Suprapubic skin (tissue), 4 donors: ENCODE measurements at regions not wholly inside any gene's neighbourhood (a gene's known extent, or its start where the extent isn't known, plus 50 kb on each side); places are given as distances from the start of the nearest gene placed in this dataset.
"Not testable (repeated sequence)": the region's sequence is repeated elsewhere in the genome, so short reads cannot be mapped to it uniquely, and the experiment has no call there.

ENCODE experiments used
- DNase-seq, 2 donors: peaks; one replicate each; pipeline ENCODE4 v3.0.0-alpha.2; 2019; ENCODE audit warnings: low spot score in 2 of 2
- H3K27ac ChIP-seq: fragments of 200-600 bp; sonication (generic); one replicate; pipeline ENCODE4 v1.5.1; 2019
- H3K27me3 ChIP-seq: fragments of 200-600 bp; sonication (generic); one replicate; pipeline ENCODE4 v1.5.1; 2019
- H3K36me3 ChIP-seq: fragments of 200-600 bp; sonication (generic); one replicate; pipeline ENCODE4 v1.5.1; 2019
- H3K4me1 ChIP-seq: fragments of 200-600 bp; sonication (generic); one replicate; pipeline ENCODE4 v1.5.1; 2019
- H3K4me3 ChIP-seq: fragments of 200-600 bp; sonication (generic); one replicate; pipeline ENCODE4 v1.5.1; 2019; ENCODE audit warnings: mild to moderate bottlenecking
- H3K9me3 ChIP-seq: fragments of 200-600 bp; sonication (generic); one replicate; pipeline ENCODE4 v1.5.1; 2019
- CTCF ChIP-seq, 2 donors: fragments of 200-600 bp in 1 of 2; fragments of 450-650 bp in 1 of 2; sonication (generic) in 1 of 2; IDR thresholded peaks; one replicate each; pipeline ENCODE4 v1.5.1; 2016 to 2019; ENCODE audit warnings: antibody characterized with exemption in 2 of 2, mild to moderate bottlenecking in 1 of 2, moderate library complexity in 1 of 2
- EP300 ChIP-seq: sonication (generic); formaldehyde crosslinking; IDR thresholded peaks from one replicate; pipeline ENCODE4 v1.6.1; 2017; ENCODE audit warnings: antibody characterized with exemption
- POLR2A ChIP-seq, 2 donors: fragments of 450-650 bp; IDR thresholded peaks; one replicate each; pipeline ENCODE4 v1.6.1; 2017; ENCODE audit warnings: antibody characterized with exemption in 2 of 2, mild to moderate bottlenecking in 2 of 2, moderate library complexity in 2 of 2
- POLR2AphosphoS5 ChIP-seq, 3 donors: sonication (generic); formaldehyde crosslinking; IDR thresholded peaks; one replicate each; pipeline ENCODE4 v1.6.1; 2017; ENCODE audit warnings: antibody characterized with exemption in 3 of 3
- WGBS: methylation state at CpG from one replicate; pipeline ENCODE4 v1.1.5; 2018; 5-methylcytosine and 5-hydroxymethylcytosine counted together

GRCh38 chr5:58183078-58183785, 276.7 kb downstream of the PLK2 start:
- WGBS, result 54% methylated on average over 6 of the region's 6 CpGs
- no peak for DNase-seq
- no peak overlapping the region for H3K4me3 ChIP-seq
- no peak overlapping the region for H3K27ac ChIP-seq
- H3K36me3 ChIP-seq, result no peaks in the 10 kb centered on the region
- H3K9me3 ChIP-seq, result no peaks in the 10 kb centered on the region
- H3K4me1 ChIP-seq, result peaks cover 4% of the 10 kb centered on the region
- H3K27me3 ChIP-seq, result no peaks in the 10 kb centered on the region
- TF ChIP-seq POLR2A (IDR thresholded peaks at IDR 0.05) (no peak), EP300 (no peak), POLR2AphosphoS5 (IDR thresholded peaks at IDR 0.05) (no peak), CTCF (IDR thresholded peaks at IDR 0.05) (no peak)

- H3K36me3 ChIP-seq, result no peaks in the 10 kb centered on the region
- H3K4me1 ChIP-seq, result peaks cover 4% of the 10 kb centered on the region
- no peaks in the 10 kb centered on the region for H3K27me3 ChIP-seq
- H3K9me3 ChIP-seq, result no peaks in the 10 kb centered on the region
- 81% methylated on average over 3 of the region's 3 CpGs for WGBS
- DNase-seq, result no peak
- no peak overlapping the region for H3K27ac ChIP-seq
- no peak overlapping the region for H3K4me3 ChIP-seq
- no peak for TF ChIP-seq POLR2A (IDR thresholded peaks at IDR 0.05)
- TF ChIP-seq CTCF (IDR thresholded peaks at IDR 0.05), result no peak
- no peak for TF ChIP-seq POLR2AphosphoS5 (IDR thresholded peaks at IDR 0.05)
- no peak for TF ChIP-seq EP300
Observed at GRCh38 chr5:58182287-58182841, 277.5 kb downstream of the PLK2 start.

- DNase-seq, result no peak
- H3K27me3 ChIP-seq, result no peaks in the 10 kb centered on the region
- no peak overlapping the region for H3K27ac ChIP-seq
- H3K4me1 ChIP-seq, result peaks cover 4% of the 10 kb centered on the region
- WGBS, result 65% methylated on average over 6 of the region's 6 CpGs
- TF ChIP-seq CTCF (IDR thresholded peaks at IDR 0.05) (no peak), POLR2A (IDR thresholded peaks at IDR 0.05) (no peak)
- no peaks in the 10 kb centered on the region for H3K9me3 ChIP-seq
- H3K4me3 ChIP-seq, result no peak overlapping the region
- H3K36me3 ChIP-seq, result no peaks in the 10 kb centered on the region
Observed at GRCh38 chr5:58181578-58182286, 278.2 kb downstream of the PLK2 start.

- TF ChIP-seq POLR2A (IDR thresholded peaks at IDR 0.05) (no peak), POLR2AphosphoS5 (IDR thresholded peaks at IDR 0.05) (no peak), EP300 (no peak), CTCF (IDR thresholded peaks at IDR 0.05) (no peak)
- H3K4me1 ChIP-seq, result no peaks in the 10 kb centered on the region
- no peak for DNase-seq
- WGBS, result 96% methylated on average over 1 of the region's 1 CpG
- H3K27me3 ChIP-seq, result no peaks in the 10 kb centered on the region
- H3K4me3 ChIP-seq, result no peak overlapping the region
- no peak overlapping the region for H3K27ac ChIP-seq
- H3K9me3 ChIP-seq, result no peaks in the 10 kb centered on the region
- no peaks in the 10 kb centered on the region for H3K36me3 ChIP-seq
Observed at GRCh38 chr5:58172946-58173345, 286.9 kb downstream of the PLK2 start.

GRCh38 chr5:58165152-58165551, 294.7 kb downstream of the PLK2 start:
- H3K4me1 ChIP-seq, result no peaks in the 10 kb centered on the region
- TF ChIP-seq POLR2AphosphoS5 (IDR thresholded peaks at IDR 0.05) (no peak), CTCF (IDR thresholded peaks at IDR 0.05) (no peak), EP300 (no peak)
- H3K9me3 ChIP-seq, result no peaks in the 10 kb centered on the region
- DNase-seq, result no peak
- 75% methylated on average over 3 of the region's 3 CpGs for WGBS
- no peaks in the 10 kb centered on the region for H3K27me3 ChIP-seq
- H3K27ac ChIP-seq, result no peak overlapping the region
- no peaks in the 10 kb centered on the region for H3K36me3 ChIP-seq
- no peak overlapping the region for H3K4me3 ChIP-seq

GRCh38 chr5:58161889-58162288, 298.0 kb downstream of the PLK2 start:
- not testable (repeated sequence) for H3K27ac ChIP-seq, H3K4me3 ChIP-seq, H3K27me3 ChIP-seq, H3K4me1 ChIP-seq, H3K9me3 ChIP-seq, H3K36me3 ChIP-seq, DNase-seq
- 86% methylated on average over 6 of the region's 6 CpGs for WGBS
